ENCODE measurements at regions not wholly inside any gene's neighbourhood (a gene's known extent, or its start where the extent isn't known, plus 50 kb on each side); places are given as distances from the start of the nearest gene placed in this dataset.

GRCh38 chr3:107429320-107430181 is 52.3 kb downstream of the CCDC54 start:
- TF ChIP-seq POLR2A (IDR thresholded peaks at IDR 0.05; ENCODE audit: low read depth, low read length) (no peak), POLR2AphosphoS5 (IDR thresholded peaks at IDR 0.05; ENCODE audit: low read depth, low read length) (no peak), TAF1 (IDR thresholded peaks at IDR 0.05; ENCODE audit: borderline replicate concordance, low read depth, low read length) (no peak)

All from GM12892 (cell line).